GM19372 (cell line): ENCODE measurements at regions not wholly inside any gene's neighbourhood (a gene's known extent, or its start where the extent isn't known, plus 50 kb on each side); places are given as distances from the start of the nearest gene placed in this dataset.

Experiments
- ATAC-seq: cut with Tn5 transposase; IDR thresholded peaks from one replicate; pipeline ENCODE4 v1.9.1; 2021; ENCODE audit warnings: mild to moderate bottlenecking, low read depth, moderate library complexity; ENCODE audit not compliant: unreplicated experiment

DNA sequence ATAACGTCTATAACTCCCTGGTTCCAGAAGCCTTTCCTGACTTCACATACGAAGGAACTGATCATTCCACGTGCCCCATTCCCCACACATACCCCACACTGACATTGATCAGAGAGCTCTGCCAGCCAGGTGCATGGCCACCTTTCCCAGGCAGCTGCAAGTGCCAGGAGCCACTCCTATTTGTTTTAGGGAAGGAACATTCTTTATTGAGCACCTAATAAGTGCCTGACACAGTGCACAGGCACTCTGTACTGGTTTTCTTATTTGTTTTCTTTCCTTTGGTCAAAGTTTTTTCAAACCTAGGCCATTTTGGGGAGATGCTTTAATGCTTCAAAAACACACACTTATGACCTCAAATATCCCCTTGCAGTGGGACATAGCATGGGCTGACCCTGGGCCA is 50.0 kb downstream of the PITPNM2 start:
- ATAC-seq, result no peak

DNA sequence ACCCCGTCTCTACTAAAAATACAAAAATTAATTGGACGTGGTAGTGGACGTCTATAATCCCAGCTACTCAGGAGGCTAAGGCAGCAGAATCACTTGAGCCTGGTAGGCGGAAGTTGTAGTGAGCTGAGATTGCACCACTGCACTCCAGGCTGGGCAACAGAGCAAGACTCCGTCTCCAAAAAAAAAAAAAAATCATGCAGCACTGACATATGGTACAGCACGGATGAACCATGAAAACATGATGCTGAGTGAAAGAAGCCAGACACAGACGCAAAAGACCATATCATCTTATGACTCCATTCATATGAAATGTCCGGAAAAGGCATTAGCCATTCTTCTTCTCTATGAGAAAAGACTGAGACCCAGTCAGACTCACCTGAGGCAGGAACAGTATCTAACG is 50.4 kb downstream of the PITPNM2 start:
- no peak for ATAC-seq

DNA sequence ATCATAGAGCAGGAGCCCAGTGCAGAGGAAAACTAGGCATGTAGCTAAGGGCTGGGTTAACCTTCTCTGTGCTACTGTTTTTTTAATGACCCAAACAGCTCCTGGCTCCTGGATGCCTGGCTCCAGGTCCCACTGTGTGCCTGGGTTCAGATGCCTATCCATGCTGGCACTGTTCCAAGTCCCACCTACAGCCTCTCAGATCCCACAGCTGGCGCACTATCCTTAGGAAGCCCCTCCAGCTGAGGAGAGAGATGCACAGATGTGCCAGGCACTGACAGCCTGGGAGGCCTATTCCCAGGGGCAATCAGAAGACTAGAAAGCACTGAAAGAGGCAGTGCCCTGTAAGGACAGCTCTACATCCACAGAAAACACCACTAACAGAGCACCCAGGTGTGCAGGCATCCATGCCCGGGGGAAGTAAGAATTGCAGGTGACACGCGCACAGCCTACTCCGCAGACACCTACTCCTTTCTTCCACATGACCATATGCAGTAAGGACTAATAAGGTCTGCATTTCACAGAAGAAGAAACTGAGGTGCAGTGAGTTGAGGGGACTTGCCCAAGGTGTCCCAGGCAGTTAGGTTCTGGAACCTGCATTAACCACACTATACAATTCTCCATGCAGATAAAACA is 51.2 kb downstream of the PITPNM2 start:
- ATAC-seq, result no peak

DNA sequence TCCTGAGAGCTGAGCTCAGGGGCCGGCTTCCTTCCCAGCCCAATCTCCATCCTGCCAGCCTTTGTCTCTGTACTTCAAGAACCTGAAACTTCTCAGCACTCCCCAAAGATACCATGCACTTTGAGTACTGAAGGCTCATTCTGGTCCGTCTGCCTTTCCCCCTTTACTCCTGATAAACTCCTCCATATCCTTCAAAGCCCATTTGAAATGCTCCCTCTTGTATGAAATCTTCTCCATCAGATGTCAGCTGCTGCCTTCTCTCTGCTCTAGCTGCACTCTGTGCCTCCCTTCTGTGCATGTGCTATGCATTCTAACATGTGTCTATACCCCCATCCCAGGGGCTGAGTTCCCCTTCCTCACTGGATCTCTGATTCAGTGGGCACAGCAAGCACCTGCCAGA is 52.1 kb downstream of the PITPNM2 start:
- ATAC-seq, result no peak

DNA sequence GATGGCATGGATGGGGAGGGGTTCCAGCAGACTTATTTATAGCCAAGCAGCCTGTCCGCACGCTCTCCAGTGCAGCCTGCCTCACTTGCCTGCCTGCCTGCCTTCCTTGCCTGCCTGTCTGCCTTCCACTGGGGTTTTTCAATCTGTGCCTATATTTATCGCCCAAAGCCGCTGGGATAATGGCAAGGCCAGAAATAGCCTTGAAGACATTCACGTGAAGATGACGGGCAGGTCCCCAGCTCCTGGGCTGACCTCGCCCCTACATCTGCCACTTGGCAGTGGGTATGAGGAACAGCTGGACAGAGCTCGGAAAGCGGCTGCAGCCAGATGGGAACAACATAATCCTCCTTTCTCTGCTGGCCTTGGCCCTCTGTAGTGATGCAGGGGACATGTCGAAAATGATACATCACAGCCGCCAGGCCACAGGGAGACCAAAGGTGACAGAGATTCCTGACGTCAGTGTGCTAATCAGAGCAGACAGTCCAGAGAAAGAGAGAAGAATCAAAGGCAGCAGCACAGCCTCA is 53.3 kb downstream of the PITPNM2 start:
- ATAC-seq, result no peak

DNA sequence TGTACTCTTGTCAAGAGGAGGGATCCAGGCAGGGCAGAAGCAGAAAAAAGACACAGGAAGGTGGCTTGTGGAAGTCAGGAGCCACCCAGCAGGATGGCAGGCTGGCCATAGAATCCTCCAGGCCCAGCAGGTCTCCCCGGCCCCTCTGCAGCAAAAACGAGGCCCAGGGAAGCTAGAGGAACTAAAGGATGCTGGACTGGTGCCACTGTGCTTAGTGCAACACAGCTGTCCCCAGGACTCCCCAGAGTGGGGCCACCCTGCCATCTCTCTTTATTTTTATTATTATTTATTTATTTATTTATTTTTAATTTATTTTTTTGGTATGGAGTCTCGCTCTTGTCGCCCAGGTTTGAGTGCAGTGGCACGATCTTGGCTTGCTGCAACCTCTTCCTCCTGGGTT is 54.1 kb downstream of the PITPNM2 start:
- no peak for ATAC-seq

DNA sequence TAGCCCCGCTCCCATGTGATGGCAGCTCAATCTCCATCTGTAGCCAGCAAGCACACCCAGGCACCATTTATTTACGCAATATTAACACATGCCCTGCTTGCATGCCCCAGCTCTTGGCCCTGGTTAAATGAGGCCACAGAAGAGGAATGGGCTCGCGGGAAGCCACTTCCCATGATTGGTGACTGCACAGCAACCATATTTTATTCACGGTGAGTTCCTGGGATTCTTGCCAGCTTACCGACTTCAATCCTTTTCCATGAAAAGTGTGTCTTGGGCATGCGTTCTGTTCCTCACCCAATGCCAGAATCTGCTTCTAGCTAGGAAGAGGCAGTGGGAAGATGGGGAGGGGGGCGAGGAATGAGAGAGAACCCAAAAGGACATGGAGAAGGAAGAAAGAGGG is 54.7 kb downstream of the PITPNM2 start:
- ATAC-seq, result no peak

DNA sequence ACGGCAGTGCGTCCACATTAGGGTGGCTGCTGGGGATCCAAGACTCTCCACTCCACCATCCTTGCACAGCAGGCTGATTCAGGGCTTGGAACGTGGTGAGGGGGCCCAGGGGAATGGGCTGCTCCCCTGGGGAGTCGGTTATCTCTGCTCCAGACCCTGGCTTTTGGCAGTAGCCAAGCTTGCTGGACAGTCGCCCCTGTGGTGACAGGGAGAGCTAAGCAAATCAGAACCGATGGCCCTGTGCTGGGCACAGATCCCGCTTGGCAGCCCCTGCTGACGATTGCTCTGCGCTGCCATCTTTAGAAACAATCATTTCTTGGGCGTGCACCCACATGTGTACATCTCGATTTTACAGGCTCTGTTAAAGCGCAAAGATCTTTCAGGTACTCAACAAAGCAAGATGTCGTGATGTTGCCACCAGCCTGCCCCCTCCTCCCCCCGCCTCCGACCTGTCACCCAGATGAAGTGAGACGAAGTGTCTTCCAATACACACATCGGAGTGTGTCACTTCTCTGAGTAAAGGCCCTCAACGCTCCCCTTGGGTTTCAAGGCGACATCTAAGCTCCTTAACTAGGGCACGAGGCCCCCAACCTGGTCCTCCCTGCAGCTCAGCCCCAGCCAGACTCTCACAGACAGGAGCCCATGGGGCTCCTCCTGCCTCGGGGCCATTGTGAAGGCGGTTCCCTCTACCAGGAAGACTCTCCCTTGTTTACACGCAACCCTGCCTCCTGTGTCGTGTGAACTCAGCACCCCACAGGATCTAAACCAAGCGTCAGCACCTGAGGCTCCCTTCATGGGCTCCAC is 55.6 kb downstream of the PITPNM2 start:
- no peak for ATAC-seq

DNA sequence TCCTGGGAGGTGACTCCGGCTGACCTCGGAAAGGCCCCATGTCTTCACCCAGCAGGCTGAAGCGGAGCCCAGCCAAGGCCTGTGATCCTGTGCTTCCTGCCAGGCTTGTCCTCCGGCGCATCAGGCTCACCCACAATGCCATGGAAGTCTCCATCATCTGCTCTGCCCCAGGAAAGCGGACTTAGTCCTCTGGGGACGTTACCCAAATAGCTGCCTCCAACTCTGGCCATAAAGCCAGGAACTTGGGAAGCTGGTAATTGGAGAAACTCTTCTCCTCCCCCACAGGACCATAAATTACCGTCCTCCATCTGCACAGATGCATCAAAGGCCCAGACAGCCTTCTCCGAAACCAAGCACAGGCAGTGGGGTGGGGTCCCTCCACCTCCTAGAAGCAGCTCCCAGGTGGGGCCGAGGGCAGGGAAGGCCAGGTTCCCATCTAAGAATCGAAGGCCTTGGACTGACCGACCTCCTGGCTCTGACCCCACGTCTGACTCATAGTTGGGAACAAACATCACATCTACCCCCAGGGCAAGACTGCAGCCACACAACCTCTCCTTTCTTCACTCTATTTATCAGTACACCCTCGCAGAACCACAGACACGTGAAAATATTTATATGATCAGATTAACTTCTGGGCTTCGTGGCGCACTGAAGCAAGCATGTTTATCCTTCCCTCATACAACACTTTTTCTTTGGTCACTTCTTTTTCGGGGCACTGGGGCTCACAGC is 56.4 kb downstream of the PITPNM2 start:
- ATAC-seq, result no peak

DNA sequence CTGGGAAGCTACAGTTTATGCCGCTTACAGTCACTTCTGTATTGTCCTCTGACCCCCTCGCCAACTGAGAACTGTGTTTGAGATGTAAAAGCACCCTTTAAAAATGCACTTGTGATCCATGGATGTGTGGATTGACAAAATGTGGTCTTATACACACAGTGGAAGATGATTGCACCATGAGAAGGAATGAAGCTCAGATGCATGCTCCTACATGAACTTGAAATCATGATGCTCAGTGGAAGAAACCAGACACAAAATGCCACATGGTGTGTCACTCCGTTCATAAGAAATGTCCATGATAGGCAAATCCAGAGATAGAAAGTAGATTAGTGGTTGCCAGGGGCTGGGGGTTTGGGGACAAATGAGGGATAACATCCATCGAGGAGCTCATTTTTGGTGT is 58.0 kb downstream of the PITPNM2 start:
- ATAC-seq, result no peak

DNA sequence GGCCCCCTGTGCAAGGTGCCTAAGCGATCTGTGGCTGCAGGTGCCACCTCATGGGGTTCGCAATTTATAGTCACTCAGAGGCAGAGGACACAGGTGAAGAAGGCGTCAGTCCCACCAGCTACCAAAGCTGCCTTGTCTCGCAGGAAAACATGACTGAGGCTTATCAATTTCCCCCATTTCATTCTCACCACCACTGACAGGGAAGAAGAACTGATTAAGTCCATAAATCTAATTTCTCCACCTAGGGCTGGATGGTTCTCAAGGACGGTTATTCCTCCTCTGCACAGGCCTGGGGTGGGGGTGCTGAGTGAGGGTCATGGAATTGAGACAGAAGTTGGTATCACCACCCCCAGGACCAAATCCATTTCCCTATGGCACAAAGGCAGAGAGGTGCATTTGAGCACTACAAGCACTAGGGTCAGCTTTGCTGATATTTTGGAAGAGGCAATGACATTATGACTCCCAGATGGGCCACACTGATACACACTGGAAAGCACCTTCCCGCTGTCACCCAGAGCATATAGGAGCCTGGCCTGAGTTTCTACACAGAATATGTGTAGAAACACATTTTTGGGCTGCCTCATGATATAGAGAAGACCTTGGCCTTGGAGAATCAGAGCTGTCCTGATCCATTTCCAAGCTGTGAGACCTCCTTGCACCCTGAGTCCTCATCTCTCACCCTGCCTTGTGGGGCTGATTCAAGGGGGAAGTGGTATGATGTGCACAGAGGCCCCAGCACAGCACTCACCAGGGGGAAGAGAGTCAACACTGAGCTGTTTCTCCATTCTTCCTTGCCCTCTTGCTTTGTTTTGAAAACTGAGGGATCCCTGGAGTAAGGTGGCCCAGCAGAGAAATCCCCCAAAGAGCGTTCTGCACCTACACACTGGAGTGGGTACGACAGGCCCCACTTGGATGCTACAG is 59.4 kb downstream of the PITPNM2 start:
- no peak for ATAC-seq

DNA sequence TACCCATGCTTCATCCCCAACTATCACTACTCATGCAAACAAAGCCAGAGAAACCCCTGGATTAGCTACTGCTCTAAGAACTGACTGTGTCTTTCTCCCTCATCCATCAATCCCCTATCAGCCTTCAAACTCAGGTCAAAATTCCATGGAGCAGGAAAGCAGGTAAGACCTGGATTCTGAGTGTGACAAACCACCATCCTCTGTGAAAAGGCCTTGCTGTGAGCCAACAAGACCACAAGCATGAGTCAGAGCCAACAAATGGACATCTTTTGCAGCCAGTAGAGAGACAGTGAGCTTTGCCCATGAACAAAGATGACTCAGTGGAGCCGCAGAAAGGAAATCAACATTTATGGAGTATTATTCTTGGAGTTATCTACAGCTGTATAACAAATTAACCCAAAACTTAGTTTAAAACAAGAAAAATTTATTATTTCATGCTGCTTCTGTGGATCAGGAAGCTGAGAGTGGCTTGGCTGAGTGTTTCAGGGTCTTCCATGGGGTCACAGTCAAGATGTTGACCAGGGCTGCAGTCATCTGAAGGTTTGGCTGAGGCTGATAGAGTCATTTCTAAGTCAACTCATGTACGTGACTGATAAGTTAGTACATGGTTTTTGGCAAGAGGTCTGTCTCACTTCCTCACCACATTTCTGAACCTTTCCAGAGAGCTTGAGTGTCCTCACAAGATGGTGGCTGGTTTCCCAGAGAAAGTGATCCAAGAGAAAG is 61.1 kb downstream of the PITPNM2 start:
- no peak for ATAC-seq

DNA sequence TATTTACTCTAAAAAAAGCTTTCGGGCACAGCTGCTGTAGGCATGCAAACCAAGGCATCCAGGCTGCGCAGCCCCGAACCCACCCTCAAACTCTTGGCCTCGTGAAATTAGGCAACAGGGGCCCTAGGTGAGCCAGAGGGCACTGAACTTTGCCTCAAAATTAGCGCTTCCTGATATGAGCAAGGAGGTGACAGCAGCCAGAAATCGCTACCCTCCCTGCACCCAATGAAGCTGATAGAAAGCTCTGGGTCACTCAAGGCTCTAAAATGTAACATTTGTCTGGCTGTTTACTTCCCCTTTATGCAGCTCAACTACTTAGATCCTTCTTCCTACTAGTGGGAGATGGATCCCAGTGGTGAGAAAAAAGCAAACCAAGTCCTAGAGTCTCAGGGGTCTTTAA is 61.8 kb downstream of the PITPNM2 start:
- ATAC-seq, result no peak

DNA sequence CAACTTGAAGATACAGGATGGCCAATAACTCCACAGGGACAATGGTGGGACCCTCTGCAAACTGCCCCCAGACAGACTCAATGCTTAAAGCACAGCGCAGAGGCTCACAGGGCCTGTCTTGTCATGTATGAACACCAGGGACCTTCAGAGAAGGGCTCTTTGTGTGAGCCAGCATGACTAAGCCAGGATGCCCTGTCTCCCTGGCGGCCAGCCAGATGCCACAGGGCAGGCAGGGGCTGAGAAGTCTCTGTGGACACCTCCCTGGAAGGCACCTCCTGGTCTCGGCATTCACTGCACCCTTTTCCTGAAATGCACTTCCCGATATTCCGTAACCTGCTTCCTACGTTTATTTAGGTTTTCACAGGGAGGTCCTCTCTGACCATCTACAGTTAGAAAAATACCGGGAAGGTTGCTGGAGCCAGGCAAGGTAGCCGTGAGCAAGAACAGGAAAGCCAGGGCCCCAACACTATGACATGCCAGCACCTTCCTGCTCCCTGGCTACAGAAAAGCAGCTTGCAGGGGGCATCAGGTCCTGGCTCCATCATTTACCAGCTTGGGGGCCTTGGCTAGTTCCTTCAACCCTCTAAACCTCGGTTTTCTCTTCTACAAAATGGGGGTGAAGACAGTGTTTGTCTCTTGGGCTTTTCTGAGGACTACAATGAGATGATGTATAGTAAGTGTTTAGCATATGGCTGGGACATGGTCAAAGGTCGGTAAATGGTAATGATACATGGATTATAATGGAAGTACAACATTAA is 65.0 kb downstream of the PITPNM2 start:
- ATAC-seq, result no peak

DNA sequence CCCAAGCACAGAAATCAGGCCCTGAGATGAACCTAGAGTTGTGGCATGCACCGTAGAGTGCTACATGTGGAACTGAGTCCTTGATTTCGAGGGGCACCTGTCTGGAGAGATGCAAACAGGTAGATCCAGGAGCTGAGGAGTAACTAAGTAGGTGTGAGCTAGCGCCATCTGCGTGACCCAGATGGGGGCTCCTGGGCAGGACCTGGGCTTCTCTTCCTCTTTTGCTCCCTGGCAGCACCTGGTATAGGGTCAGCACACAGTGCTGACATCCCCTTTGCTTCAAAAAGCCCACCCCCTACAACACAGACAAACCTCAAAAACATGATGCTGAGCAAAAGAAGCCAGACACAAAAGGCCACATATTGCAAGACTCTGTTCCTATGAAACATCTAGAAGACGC is 65.8 kb downstream of the PITPNM2 start:
- no peak for ATAC-seq

DNA sequence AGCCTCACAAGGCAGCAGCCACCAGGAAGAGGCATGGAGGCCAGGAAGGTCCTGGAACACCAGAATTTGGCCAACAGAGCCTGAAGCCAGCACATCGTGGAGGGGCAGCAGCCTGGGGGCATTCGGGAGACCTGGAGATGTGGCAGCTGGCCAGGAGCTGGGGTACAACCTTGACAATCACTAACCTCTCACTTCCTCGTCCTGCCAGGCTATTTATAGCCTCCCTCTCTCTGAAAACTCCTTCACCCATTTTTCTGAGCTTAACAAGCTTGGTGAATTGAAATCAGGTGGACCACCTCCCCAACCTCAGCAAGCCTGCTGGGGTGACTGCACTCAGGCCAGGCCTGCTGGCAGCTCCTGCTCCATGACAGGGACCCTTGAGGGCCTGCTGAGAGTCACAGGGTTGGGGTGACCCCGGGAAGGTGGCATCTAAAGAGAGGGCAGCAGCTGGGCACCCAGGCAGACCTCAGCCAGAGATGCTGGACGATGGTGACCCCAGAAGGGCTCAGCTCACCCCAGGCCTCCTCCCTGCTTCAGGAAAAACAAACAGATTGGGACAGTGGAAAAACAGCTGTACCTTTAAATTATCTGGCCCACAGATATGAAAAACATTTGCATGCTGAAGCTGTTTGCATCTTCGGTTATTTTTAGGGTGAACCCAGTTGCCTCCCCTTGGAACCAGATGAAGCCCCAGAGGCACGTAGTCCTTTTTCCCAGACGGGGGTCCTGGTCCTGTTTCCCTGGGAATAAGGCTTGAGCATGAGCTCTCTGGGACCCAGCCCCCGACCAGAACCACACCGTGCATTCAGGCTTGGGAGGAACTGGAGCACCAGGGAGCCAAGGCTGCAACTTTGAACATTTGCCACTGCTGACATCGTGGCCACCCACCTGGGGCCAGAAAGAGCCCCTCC is 67.0 kb downstream of the PITPNM2 start:
- no peak for ATAC-seq

DNA sequence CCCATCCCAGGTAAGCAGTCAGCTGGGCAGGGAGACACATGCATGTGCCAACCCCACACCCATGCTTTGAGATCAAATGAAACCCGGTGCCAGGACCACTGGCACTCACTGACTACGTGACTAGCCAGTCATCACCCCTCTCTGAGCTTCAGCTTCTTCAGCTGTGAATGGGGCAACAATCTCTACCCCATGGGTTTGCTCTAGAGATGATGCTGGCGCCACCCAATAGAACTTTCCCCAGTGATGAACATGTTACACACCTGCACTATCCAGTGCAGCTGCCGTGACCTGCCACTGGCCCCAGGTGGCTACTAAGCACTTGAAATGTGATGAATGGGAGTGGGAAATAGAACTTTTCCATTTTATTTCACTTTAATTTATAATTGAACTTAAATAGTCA is 70.3 kb downstream of the PITPNM2 start:
- no peak for ATAC-seq

DNA sequence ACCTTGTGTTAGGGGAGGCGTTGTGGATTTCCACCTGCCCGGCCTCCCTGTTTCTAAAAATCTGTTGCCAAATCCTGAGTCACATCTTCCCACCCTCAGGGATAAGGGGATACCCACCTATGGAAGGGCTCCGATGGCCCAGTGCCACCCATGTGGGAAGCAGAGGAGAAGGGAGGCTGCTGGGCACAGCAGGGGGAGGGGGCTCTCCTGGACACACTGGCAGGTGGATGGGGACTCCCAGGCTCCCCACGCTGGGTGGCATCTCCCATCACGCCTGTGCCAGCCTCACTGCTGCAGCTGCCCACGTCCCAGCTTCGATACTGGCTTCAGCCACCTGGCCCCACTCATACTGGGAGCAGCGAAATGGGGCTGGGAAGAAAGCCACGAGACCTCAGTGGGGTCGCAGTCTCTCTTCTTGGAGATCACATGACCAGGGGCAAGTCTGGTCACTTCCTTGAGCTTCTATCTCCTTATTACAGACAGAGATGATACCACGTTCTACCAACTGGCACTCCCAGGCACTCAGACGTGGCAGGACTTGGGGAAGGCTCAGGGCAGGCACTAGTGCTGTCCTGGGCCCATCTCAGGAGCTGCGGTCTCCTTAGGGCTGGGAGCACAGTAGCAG is 72.2 kb downstream of the PITPNM2 start:
- no peak for ATAC-seq
